Muscle of leg (tissue), 3 donors: ENCODE measurements at regions not wholly inside any gene's neighbourhood (a gene's known extent, or its start where the extent isn't known, plus 50 kb on each side); places are given as distances from the start of the nearest gene placed in this dataset.

Source experiments
- DNase-seq: peaks from one replicate; pipeline ENCODE4 v3.0.0; 2013
- H3K27ac ChIP-seq: one replicate; pipeline ENCODE4 v1.5.1; 2013; ENCODE audit warnings: mild to moderate bottlenecking, low read length, control low read depth
- H3K27me3 ChIP-seq: one replicate; pipeline ENCODE4 v1.6.1; 2013; ENCODE audit warnings: low read length; ENCODE audit not compliant: control insufficient read depth, insufficient read depth
- H3K36me3 ChIP-seq: one replicate; pipeline ENCODE4 v1.6.1; 2013; ENCODE audit warnings: low read length; ENCODE audit not compliant: control insufficient read depth, insufficient read depth
- H3K4me1 ChIP-seq: one replicate; pipeline ENCODE4 v1.6.1; 2013; ENCODE audit warnings: low read length; ENCODE audit not compliant: control insufficient read depth, insufficient read depth
- H3K4me3 ChIP-seq: one replicate; pipeline ENCODE4 v1.5.1; 2013; ENCODE audit warnings: low read length, control low read depth
- H3K9me3 ChIP-seq: replicated peaks from 2 replicates; pipeline ENCODE4 v1.6.1; 2013; ENCODE audit warnings: low read depth, low read length; ENCODE audit not compliant: control insufficient read depth
- WGBS: methylation state at CpG from one replicate; pipeline ENCODE4 v1.1.5; 2013; ENCODE audit warnings: missing lambda C conversion rate; ENCODE audit not compliant: insufficient coverage; 5-methylcytosine and 5-hydroxymethylcytosine counted together

- H3K4me1 ChIP-seq: no peaks in the 10 kb centered on the region
- no peak overlapping the region for H3K27ac ChIP-seq
- no peaks in the 10 kb centered on the region for H3K9me3 ChIP-seq
- WGBS: no CpG with 5 or more reads among the region's 3 CpGs
- DNase-seq: no peak
- H3K36me3 ChIP-seq: no peaks in the 10 kb centered on the region
- H3K4me3 ChIP-seq: no peak overlapping the region
- peaks cover 2% of the 10 kb centered on the region for H3K27me3 ChIP-seq
Observed at GRCh38 chr20:51869002-51869401, 66.7 kb upstream of the SALL4 start.

DNA sequence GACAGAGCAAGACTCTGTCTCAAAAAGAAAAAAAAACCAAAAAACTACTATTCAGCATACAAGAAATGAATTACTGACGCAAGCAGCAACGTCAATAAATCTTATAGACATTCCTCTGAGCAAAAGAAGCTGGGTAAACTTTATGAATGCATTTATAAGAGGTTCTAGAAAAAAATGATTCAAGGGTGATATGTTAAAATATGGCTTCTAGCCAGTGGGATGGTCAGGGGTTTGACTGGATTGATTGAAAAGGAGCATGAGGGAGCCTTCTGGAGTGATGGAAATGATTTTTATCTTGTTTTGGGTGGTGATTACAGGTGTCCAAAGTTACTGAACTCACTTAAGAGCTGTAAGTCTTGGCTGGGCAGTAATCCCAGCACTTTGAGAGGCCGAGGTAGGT lies 64.9 kb upstream of the SALL4 start:
- no peaks in the 10 kb centered on the region for H3K27me3 ChIP-seq
- no CpG with 5 or more reads among the region's 3 CpGs for WGBS
- H3K27ac ChIP-seq: no peak overlapping the region
- no peak overlapping the region for H3K4me3 ChIP-seq
- no peak for DNase-seq
- H3K36me3 ChIP-seq: no peaks in the 10 kb centered on the region
- no peaks in the 10 kb centered on the region for H3K9me3 ChIP-seq
- no peaks in the 10 kb centered on the region for H3K4me1 ChIP-seq

GRCh38 chr20:51864967-51865366 lies 62.6 kb upstream of the SALL4 start:
- 91% methylated on average over 14 of the region's 14 CpGs for WGBS
- no peak overlapping the region for H3K27ac ChIP-seq
- H3K27me3 ChIP-seq: no peaks in the 10 kb centered on the region
- no peak for DNase-seq
- H3K4me3 ChIP-seq: no peak overlapping the region
- no peaks in the 10 kb centered on the region for H3K4me1 ChIP-seq
- H3K36me3 ChIP-seq: no peaks in the 10 kb centered on the region
- H3K9me3 ChIP-seq: no peaks in the 10 kb centered on the region

- 81% methylated on average over 4 of the region's 8 CpGs for WGBS
- H3K9me3 ChIP-seq: no peaks in the 10 kb centered on the region
- H3K27ac ChIP-seq: no peak overlapping the region
- no peak overlapping the region for H3K4me3 ChIP-seq
- no peaks in the 10 kb centered on the region for H3K4me1 ChIP-seq
- no peaks in the 10 kb centered on the region for H3K36me3 ChIP-seq
- no peak for DNase-seq
- no peaks in the 10 kb centered on the region for H3K27me3 ChIP-seq
Observed at GRCh38 chr20:51862796-51863195, 60.5 kb upstream of the SALL4 start.

GRCh38 chr20:51861726-51862466 lies 59.6 kb upstream of the SALL4 start:
- no peak for DNase-seq
- no peaks in the 10 kb centered on the region for H3K4me1 ChIP-seq

DNA sequence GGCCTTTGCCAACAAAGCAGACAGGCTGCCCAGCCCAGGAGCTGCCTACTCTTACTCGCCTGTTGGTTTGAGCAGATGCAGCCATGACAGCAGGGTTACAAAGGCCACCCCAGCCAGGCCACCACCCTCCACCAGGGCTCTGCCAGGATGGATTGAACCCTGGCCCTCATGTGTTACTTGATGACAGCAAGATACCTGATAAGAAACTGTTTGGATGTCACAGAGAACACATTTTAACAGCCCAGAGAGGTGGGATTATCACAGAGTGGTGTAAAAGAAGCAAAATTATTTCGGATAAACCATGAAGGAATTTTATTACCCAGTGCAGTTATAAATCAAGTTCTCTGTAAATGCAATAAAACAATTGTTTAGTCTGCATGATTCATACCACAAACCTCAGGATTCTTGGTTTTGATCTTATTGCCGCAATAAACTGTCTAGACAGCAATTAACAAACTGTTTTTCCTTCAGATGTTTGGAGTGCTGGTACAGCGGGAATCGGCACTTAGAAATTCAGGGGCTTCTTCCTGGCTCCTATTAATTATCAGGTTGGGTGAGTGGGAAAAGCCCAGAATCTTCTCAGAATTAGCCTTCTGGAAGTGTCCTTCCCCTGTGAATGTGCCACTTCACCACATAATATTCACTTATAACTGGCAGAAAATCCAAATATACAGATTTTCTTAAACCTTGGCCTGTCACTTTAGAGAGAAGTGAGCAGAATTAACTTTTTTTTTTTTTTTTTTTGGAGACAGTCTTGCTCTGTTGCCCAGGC lies 58.0 kb upstream of the SALL4 start:
- WGBS: no CpG with 5 or more reads among the region's 5 CpGs
- H3K36me3 ChIP-seq: no peaks in the 10 kb centered on the region

More at GRCh38 chr20:51861726-51862466, 59.6 kb upstream of the SALL4 start:
- no peaks in the 10 kb centered on the region for H3K27me3 ChIP-seq
- H3K27ac ChIP-seq: no peak overlapping the region
- no peak overlapping the region for H3K4me3 ChIP-seq
- no peaks in the 10 kb centered on the region for H3K36me3 ChIP-seq
- 17% methylated on average over 1 of the region's 7 CpGs for WGBS
- no peaks in the 10 kb centered on the region for H3K9me3 ChIP-seq

GRCh38 chr20:51856432-51856831 lies 54.1 kb upstream of the SALL4 start:
- no peaks in the 10 kb centered on the region for H3K36me3 ChIP-seq
- no peaks in the 10 kb centered on the region for H3K9me3 ChIP-seq
- 67% methylated on average over 1 of the region's 3 CpGs for WGBS
- no peak overlapping the region for H3K4me3 ChIP-seq
- no peak for DNase-seq
- no peak overlapping the region for H3K27ac ChIP-seq
- H3K4me1 ChIP-seq: no peaks in the 10 kb centered on the region
- no peaks in the 10 kb centered on the region for H3K27me3 ChIP-seq

More for the DNA sequence above, 58.0 kb upstream of the SALL4 start:
- Histone ChIP-seq H3K4me3 (no peak overlapping the region), H3K4me1 (no peaks in the 10 kb centered on the region), H3K27me3 (no peaks in the 10 kb centered on the region), H3K9me3 (no peaks in the 10 kb centered on the region), H3K27ac (no peak overlapping the region)
- no peak for DNase-seq

GRCh38 chr20:51854921-51855320 lies 52.6 kb upstream of the SALL4 start:
- WGBS: no CpG with 5 or more reads among the region's 6 CpGs

More at GRCh38 chr20:51854921-51855320, 52.6 kb upstream of the SALL4 start:
- no peak overlapping the region for H3K27ac ChIP-seq
- no peak overlapping the region for H3K4me3 ChIP-seq
- no peak for DNase-seq
- no peaks in the 10 kb centered on the region for H3K27me3 ChIP-seq
- no peaks in the 10 kb centered on the region for H3K4me1 ChIP-seq
- no peaks in the 10 kb centered on the region for H3K36me3 ChIP-seq
- no peaks in the 10 kb centered on the region for H3K9me3 ChIP-seq
